ENCODE measurements at regions not wholly inside any gene's neighbourhood (a gene's known extent, or its start where the extent isn't known, plus 50 kb on each side); places are given as distances from the start of the nearest gene placed in this dataset.

- TF ChIP-seq CTCF (IDR thresholded peaks at IDR 0.05; ENCODE audit: insufficient read depth, low read length) (no peak), POLR2AphosphoS5 (IDR thresholded peaks at IDR 0.05; ENCODE audit: low read depth) (no peak), GABPA (IDR thresholded peaks at IDR 0.05; ENCODE audit: low read depth) (no peak), REST (IDR thresholded peaks at IDR 0.05; ENCODE audit: insufficient replicate concordance, low read depth) (no peak)
Observed at GRCh38 chr7:45293295-45293942, 135.8 kb downstream of the RAMP3 start.
